ENCODE measurements at regions not wholly inside any gene's neighbourhood (a gene's known extent, or its start where the extent isn't known, plus 50 kb on each side); places are given as distances from the start of the nearest gene placed in this dataset.

DNA sequence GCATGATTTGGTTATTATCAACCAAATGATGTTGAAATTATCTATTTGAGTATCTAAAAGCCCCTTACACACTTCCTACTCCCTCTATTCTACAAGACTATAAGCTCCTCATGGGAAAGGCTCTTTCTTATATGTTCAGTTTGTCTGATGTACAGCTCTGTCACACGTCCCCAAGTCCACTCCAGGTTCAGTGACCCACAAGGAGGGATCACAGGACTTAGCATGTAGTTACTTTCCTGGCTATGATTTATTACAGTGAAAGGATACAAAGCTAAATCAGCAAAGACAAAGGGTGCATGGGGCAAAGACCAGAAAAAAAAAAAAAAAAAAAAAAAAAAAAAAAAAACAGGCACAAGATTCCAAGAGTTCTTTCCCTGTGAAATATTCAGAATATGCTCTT lies 125.6 kb upstream of the TMEM106B start:
- no peak overlapping the region for H3K4me3 ChIP-seq
- DNase-seq (ENCODE audit: low spot score) = no peak
- H3K27ac ChIP-seq = no peak overlapping the region
- TF ChIP-seq, protein P1, sequence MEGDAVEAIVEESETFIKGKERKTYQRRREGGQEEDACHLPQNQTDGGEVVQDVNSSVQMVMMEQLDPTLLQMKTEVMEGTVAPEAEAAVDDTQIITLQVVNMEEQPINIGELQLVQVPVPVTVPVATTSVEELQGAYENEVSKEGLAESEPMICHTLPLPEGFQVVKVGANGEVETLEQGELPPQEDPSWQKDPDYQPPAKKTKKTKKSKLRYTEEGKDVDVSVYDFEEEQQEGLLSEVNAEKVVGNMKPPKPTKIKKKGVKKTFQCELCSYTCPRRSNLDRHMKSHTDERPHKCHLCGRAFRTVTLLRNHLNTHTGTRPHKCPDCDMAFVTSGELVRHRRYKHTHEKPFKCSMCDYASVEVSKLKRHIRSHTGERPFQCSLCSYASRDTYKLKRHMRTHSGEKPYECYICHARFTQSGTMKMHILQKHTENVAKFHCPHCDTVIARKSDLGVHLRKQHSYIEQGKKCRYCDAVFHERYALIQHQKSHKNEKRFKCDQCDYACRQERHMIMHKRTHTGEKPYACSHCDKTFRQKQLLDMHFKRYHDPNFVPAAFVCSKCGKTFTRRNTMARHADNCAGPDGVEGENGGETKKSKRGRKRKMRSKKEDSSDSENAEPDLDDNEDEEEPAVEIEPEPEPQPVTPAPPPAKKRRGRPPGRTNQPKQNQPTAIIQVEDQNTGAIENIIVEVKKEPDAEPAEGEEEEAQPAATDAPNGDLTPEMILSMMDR (IDR thresholded peaks at IDR 0.05) = no peak

DNA sequence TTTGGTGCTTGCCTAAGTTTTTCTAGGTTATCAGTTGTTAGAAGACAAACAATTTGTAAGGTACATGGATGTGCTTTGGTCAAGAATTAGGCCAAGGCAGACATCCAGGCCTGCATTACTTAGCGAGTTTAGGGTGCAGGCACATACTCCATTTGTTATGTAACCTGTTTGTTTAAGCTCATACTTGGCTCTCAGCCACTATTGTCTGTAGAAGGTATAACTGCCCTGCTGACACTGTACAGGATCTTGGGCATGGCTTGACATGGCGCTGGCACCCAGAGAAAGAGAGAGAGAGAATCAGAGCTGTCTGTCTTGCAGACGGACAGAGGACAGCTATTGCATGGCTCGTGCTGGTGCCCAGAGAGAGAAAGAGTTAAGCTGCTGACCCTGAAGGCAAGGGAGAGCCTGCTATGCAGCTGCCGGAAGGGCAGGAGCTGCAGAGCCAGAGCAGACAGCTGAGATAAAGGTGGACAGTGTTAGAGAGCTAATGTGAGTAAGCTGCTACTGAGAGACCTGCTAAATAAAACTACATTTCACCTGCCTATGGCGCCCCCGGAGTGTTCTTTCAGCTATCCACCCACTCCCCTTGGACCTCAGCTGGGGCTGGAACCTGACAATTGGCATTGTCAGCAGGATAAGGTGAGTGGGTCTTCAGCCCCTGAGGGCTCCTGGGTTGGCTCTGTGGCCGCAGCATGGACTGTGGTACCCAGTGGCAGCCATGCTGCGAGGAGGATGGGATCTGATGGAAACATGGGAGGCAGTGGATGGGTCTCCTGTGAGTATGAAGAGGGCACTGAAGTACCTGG lies 120.9 kb upstream of the TMEM106B start:
- TF ChIP-seq, protein P1 (IDR thresholded peaks at IDR 0.05) = no peak
- DNase-seq (ENCODE audit: low spot score) = no peak
- H3K4me3 ChIP-seq = no peak overlapping the region
- no peak overlapping the region for H3K27ac ChIP-seq

DNA sequence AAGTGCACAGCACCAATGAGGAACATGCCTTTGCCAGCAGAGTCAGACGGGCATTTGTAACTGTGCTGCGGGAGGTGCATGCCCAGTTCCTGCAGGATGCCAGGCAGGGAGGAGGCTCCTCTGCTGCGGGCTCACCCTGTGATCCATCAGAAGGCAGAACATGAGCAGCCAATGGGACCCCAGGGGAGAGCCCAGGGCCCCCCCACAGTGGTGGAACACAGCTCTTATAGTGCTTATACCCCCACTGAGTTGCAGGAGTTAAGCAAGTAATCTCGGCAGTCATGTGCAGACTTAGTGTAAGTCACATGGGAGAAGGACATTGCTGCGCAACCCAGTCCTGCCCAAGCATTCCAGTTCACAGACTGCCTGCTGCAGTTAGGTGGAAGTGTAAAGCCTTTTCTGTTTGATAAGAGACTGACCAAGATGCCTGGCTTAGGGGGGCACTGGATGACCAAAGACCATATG lies 120.3 kb upstream of the TMEM106B start:
- TF ChIP-seq, protein P1 (IDR thresholded peaks at IDR 0.05) = no peak
- Histone ChIP-seq H3K27ac (no peak overlapping the region), H3K4me3 (no peak overlapping the region)
- no peak for DNase-seq (ENCODE audit: low spot score)

DNA sequence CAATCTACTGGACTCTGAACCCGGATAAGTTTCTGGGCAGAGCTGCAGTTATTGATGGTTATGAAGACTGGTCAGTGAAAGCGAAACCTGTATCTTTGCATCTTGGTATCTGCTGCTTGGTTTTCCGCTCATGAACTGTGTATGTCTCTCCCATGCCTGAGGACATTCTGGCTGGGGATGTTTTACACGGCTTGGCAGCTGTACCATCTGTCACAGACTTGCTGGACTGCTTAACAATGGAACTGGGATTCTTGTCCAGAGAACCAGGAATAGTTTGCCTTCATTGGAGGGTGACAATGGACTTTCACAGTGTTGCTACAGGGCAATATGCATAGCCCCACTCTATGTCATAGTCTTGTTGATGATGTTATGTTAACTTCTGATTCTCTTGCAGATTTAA lies 119.9 kb upstream of the TMEM106B start:
- DNase-seq (ENCODE audit: low spot score) = no peak
- TF ChIP-seq, protein P1 (IDR thresholded peaks at IDR 0.05) = no peak
- Histone ChIP-seq H3K4me3 (no peak overlapping the region), H3K27ac (no peak overlapping the region)

DNA sequence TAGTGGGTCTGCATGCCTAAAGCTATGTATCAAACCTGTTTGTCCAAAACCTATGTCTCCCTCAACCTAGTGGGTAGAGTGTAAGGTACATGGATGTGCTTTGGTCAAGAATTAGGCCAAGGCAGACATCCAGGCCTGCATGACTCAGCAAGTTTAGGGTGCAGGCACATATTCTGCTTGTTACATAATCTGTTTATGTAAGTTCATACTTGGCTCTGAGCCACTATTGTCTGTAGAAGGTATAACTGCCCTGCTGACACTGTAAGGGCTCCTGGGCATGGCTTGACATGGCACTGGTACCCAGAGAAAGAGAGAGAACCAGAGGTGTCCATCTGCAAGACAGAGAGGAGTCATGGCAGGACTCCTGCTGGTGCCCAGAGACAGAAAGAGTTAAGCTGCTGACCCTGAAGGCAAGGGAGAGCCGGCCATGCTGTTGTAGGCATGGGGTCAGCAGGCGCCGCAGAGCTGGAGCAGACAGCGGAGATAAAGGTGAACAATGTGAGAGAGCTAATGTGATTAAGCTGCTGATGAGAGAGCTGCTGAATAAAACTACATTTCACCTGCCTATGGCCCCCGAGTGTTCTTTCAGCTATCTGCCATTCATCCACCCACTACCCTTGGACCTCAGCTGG lies 118.5 kb upstream of the TMEM106B start:
- no peak for DNase-seq (ENCODE audit: low spot score)
- H3K27ac ChIP-seq = no peak overlapping the region
- H3K4me3 ChIP-seq = no peak overlapping the region
- TF ChIP-seq, protein P1 (IDR thresholded peaks at IDR 0.05) = no peak

DNA sequence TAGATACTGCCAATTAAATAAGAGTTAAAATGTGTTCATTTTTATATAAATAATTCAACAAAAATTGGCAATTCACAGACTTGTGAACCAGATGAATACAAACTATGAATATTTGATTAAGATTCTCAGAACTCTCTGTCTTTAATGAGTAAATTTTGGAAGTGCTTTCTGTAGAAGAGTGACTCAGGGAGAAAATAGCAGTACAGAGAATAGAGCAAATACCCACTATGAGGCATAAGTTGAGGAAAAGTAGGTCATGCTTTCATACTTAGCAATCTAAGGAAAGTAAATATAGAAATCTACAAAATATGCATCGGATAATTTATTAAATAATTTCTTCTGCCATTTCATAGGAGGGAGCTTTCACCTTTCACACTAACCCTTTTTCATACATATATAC lies 117.7 kb upstream of the TMEM106B start:
- TF ChIP-seq, protein P1 (IDR thresholded peaks at IDR 0.05) = no peak
- no peak for DNase-seq (ENCODE audit: low spot score)
- Histone ChIP-seq H3K27ac (no peak overlapping the region), H3K4me3 (no peak overlapping the region)

All from coronary artery (tissue), 2 donors.